GM12872 (cell line): ENCODE measurements at regions not wholly inside any gene's neighbourhood (a gene's known extent, or its start where the extent isn't known, plus 50 kb on each side); places are given as distances from the start of the nearest gene placed in this dataset.

Experiments used
- CTCF ChIP-seq: IDR thresholded peaks from 3 replicates; pipeline ENCODE4 v1.5.1; 2011; ENCODE audit warnings: low read depth, mild to moderate bottlenecking, low read length, moderate library complexity; ENCODE audit not compliant: insufficient read depth

- TF ChIP-seq CTCF: no peak
Measured at GRCh38 chr2:226652369-226652768, 147.3 kb downstream of the IRS1 start.

GRCh38 chr2:226649871-226650660 is 149.6 kb downstream of the IRS1 start:
- TF ChIP-seq CTCF: no peak

- no peak for TF ChIP-seq CTCF
Measured at GRCh38 chr2:226649201-226649600, 150.4 kb downstream of the IRS1 start.

- TF ChIP-seq CTCF: no peak
Measured at GRCh38 chr2:226647621-226648518, 151.8 kb downstream of the IRS1 start.

- TF ChIP-seq CTCF: no peak
Measured at GRCh38 chr2:226644399-226644865, 155.2 kb downstream of the IRS1 start.

GRCh38 chr2:226643946-226644282 is 155.7 kb downstream of the IRS1 start:
- TF ChIP-seq CTCF: no peak
